ENCODE measurements at regions not wholly inside any gene's neighbourhood (a gene's known extent, or its start where the extent isn't known, plus 50 kb on each side); places are given as distances from the start of the nearest gene placed in this dataset.
"Not testable (repeated sequence)": the region's sequence is repeated elsewhere in the genome, so short reads cannot be mapped to it uniquely, and the experiment has no call there.

DNA sequence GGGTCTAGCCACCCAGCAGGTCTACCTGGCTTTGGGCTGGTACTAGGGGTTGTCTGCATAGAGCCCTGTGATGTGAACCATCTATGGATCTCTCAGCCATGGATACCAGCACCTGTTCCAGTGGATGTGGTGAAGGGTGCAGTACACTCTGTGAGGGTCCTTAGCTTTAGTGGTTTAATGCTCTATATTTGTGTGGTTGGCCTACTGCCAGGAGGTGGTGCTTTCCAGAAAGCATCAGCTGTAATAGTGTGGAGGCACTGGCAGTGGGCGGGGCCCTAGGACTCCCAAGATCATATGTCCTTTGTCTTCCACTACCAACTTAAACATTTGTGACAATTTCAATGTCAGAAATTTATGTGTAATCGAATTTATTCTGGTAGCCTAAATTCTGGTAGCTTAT lies 1065.1 kb downstream of the RPIA start:
- not testable (repeated sequence) for DNase-seq

DNA sequence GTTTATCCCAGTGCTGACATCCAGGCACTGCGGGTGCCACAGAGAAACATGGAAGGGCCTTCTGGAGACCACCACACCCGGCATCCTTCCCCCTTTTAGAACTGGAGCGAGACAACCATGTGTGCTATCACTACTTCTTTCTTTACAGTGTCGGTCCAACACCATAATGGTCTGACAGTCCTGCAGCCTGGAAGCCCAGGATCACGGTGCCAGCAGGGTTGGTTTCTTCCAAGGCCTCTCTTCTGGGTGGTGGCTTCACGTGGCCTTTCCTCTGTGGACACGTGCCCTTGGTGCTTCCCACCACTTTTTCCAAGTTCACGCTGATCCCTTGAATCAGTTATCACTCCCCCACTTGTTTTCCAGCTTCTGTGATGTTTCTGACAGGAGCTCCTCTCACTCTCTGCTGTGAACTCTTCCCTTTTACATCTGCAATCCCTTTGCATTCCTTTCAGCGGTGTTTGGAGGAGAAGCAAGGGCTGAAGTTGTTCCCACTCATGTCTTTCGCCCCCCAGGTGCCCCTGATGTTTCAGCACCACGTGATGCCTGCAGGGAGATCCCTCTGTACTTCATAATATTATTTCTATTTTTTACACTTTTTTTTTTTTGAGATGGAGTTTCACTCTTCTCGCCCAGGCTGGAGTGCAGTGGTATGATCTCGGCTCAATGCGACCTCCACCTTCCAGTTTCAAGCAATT lies 1067.0 kb downstream of the RPIA start:
- DNase-seq = not testable (repeated sequence)

DNA sequence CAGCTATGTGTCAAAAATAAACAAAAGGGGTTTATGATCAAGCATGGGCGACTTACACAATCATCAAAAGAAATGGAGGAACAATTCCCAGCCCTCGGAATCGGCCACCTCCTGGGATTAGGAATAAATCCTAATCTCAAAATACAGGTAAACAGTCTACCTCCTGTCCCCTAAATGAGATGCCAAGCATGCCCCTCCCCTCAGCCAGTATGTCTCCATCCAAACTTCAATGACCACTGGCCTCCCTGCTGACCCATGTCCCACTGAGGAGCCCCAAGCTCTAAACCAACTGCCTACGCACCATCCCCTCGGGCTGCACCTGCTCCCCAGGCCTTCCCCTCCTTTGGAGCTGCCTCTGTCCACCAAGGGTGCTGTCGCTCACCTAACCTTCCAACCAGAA lies 1069.3 kb downstream of the RPIA start:
- DNase-seq = not testable (repeated sequence)

DNA sequence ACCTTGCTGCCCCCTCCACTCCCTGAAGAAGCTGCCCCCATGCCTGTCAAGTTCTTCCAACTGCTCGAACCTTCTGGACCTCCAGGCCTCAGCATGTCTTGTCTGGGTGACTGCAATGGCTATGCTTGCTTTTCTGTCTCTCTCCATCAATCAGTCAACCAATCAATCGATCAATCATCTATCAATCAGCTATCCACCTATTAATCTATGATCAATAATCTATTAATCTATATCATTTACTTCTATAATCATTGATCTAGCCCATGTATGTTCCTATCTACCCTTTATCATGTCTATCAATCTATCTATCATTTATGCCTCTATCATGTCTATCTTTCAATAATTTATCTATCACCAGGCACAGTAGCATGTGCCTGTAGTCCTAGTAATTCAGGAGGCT lies 1069.7 kb downstream of the RPIA start:
- not testable (repeated sequence) for DNase-seq

DNA sequence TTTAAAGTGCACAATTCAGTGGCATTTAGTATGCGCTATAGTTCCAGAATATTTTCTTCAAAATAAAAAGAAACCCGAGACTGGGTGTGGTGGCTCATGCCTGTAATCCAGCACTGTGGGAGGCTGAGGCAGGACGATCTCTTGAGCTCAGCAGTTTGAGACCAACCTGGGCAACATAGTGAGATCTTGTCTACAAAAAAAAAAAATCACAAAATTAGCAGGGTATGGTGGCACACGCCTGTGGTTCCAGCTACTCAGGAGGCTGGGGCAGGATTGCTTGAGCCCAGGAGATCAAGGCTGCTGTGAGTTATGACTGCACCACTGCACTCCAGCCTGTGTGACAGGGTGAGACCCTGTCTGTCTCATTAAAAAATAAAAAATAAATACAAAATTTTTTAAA lies 1070.4 kb downstream of the RPIA start:
- not testable (repeated sequence) for DNase-seq

DNA sequence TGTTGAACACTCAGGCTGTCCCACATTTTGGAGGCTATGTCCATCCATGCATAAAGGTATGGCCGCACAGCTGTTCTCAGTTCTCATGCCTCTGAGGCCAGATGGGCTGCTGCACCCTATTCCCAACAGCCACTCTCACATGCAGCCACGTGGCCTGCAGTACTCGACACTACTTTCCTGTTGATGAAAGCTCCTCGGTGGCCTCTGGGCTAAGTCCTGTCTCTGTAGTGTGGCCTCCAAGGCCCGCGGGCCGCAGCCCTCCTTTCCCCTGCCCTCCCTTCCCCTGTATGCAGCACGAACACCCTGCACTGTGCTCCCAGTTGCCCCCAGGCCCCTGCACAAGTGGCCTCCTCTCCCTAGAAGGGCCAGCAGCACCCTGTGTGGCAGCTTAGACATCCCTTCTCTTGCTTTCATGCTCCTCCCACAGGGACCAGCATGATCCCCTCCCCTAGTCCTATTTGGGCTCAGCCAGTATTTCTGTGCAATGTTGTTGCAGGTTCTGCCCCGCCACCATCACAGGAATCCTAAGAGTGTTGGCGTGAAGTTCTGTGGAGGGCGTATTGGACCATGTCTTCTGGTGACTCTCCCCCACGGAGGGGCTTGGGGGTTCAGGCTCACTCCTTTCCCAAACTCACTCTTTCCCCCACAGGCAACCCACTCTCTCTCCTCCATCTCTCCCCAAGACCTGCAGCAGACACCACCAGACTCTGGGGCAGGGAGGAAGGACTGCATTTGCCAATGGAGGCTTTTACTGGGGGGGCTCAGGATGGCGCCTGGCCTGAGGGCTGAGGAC lies 1071.2 kb downstream of the RPIA start:
- not testable (repeated sequence) for DNase-seq

DNA sequence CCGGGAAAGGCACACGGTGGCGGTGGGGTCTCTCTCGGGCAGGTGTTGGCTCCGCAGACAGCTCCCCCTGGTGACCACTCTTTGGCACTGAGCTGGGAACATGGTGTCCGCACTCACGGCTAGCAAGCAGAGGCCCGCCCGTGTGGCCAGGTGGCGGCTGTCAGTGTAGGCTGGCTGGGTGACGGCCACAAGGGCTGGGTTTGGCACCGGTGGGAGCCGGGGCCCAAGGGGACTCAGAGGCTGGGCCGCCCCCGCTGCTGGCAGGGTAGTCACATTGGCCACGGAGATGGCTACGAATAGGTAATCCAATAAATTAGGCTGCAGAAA lies 1071.7 kb downstream of the RPIA start:
- no peak for DNase-seq

DNA sequence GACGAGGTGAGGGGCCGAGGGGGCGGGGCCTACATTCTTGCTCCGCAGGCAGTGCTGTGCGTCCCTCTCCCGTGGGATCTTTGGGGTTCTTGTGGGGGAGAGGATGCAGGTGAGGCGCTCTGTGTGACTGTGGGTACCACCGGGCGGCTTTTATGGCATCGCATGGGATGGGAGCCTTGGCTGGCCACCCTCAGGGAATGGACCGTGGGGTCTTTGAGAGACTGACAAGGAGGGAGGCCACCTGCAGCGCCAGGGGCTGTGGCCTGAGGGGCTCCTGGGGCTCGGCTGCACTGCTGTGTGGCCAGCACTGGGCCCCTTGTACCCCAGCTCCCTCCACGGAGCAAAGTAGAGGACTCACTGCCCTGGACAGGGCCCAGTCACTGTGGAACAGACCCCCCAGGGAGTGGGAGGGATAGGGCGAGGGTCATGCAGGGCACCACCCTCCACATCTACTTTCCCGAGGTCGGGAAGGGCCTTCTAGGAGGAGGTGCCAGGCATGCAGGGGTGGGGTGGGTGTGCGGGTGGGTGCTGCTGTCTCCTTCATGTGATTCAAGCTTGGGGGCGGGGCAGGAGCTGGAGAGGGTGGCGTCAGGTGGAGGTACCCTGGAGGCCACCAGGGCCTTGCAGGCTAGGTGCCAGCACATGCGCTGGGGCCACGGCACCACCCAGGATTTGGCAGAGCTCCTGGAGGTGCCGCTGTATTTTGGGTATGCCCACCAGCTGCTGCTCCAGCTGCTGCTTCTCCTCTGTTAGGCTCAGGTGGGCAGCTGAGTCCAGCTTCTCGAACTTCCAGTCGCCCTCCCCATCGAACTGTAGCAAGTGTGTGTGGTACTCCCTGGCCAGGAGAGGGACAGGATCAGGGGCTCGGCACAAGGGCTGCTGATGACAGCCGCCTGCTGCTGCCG lies 1072.4 kb downstream of the RPIA start:
- DNase-seq = no peak

DNA sequence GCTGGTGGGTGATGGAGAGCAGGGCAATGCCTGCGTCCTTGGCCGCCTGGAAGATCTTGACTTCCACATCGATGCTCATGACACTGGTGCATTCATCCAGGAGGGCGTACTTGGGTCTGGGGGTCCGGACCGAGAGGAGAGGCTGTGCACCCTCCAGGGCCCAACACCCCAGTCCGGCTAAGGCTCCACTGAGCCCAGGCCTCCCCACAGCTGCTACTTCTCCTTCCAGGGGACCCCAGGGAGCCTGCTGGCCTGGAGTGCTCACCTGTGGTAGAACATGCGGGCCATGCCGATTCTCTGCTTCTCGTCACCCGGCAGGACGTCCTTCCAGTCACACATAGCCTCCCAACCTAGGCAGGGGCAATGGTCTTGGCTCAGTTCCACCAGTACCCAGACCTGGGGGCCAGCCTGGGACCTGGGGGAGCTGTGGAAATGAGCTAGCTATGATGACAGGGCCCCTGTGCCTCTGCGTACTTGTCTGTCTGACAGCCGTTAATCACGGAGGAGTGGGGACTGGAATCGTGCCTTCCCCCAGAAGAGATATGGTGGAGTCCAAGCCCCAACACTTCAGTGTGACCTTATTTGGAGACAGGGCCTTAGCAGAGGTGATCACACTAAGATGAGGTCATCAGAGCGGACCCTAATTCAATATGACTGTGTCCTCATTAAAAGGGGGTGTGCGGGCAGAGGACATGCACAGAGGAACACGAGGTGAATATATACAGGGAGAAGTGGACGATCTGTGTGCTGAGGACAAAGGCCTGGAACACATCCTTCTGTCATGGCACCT lies 1073.3 kb downstream of the RPIA start:
- not testable (repeated sequence) for DNase-seq

DNA sequence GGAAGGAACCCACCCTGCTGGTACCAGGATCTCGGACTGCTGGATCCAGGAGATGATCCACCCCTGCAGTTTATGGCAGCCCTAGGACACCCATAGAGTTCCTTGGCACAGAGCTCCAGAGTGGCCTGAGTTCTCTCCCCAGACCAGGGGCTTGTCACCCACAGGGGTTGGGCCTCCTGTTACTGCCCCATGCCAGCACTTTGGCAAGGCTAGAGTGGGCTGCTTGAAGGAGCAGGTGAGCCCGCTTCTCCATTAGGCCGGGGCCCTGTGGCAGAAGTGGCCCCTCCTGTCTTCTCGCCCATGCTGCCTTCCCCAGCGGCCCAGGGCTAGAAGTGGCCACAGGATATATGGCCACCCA lies 1073.9 kb downstream of the RPIA start:
- DNase-seq = not testable (repeated sequence)

DNA sequence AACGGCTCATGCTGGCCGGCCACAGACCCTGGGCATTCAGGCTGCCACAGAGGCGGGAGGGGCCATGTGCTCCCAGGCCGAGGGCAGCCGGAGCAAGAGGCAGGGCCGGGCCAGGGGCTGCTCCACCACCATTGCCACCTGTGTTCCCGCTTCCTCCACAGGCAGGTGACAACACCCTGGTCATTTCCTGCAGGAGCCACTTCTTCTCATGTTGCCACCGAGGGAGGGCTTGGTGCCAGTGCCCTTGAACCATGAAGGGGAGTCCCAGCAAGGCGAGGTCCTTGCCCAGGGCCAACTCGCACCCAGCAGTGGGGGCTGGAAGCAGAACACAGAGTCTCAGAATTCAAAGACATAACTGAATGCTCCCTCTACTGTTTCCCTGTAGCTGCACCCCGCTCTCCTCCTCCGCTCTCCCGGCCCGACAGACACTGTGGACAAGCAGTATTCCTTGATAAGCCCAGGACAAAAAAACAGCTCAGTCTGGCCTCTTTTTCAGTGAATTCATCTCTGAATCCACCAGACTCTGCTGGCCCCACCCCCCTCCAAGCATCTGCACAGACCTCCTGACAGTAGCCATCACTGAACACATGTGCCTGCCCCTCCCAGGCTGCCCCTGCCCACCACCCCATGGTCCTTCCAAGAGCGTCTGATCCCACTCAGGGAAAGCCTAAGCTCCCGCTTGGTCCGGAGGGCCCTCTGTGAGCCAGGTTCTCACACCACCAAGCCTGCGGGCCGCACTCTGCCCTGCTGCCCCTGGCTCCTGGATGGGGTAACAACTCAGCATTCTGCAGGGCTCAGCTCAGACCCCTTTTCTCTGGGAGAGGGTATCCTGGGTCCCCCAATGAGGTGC lies 1074.9 kb downstream of the RPIA start:
- not testable (repeated sequence) for DNase-seq

DNA sequence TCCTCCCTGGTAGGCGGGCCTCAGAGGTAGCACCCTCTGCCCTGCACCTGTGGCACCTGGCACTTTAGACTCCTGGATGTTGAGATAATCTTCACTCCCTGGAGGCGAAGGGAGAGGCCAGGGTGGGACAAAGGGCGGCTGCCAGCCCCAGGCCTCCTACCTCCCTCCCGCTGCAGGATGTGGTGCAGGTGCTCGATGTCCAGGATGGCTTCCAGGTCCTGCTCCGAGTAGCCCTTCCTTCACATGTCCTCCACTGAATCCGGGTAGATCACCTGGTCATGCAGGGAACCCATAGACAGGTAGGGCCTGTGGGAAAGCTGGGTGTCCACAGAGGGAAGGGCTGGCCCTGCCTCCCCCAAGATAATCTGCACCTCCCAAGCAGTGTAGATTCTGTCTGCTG lies 1075.6 kb downstream of the RPIA start:
- DNase-seq = not testable (repeated sequence)

DNA sequence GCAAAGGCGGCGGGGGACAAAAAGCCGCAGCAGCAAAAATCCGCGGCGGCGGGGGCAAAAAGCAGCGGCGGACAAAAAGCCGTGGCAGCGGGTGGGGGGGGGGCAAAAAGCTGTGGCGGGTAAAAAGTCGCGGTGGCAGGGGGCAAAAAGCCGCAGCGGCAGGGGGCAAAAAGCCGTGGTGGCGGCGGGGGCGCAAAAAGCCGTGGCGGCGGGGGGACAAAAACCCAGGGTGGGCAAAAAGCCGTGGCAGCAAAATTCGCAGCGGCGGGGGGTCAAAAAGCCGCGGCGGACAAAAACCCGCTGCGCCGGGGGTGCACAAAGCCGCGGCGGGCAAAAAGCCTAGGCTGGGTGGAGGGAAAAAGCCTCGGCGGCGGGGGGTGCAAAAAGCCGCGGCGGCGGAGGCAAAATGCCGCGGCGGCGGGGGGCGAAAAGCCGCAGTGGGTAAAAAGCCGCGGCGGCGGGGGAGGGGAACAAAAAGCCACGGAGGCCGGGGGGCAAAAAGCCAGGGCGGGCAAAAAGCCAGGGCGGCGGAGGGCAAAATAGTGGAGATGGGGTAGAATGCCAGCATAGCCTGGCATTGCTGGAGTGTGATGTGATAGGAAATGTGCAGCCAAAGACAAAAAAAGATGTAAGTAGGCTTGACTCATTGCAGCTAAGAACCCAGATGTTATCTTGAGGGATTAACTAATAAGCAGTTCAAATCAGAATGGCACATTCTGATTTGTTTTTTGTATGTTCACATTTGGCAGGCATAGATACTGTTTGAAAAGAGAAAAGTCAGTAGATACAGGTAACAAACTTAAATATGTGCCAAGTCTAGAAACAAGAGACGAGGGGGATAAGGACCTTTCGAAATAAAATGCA lies 1076.3 kb downstream of the RPIA start:
- DNase-seq = no peak

DNA sequence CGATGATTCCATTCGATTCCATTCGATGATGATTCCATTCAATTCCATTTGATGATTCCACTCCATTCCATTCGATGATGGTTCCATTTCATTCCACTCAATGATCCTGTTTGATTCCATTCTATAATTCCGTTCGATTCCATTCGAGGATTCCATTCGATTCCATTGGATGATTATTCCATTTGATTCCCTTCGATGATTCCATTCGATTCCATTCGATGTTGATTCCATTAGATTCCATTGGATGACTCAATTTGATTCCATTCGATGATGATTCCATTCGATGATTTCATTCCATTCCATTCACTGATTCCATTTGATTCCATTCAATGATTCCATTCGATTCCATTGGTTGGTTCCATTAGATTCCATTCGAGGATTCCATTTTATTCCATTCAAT lies 1084.4 kb downstream of the RPIA start:
- DNase-seq = no peak

DNA sequence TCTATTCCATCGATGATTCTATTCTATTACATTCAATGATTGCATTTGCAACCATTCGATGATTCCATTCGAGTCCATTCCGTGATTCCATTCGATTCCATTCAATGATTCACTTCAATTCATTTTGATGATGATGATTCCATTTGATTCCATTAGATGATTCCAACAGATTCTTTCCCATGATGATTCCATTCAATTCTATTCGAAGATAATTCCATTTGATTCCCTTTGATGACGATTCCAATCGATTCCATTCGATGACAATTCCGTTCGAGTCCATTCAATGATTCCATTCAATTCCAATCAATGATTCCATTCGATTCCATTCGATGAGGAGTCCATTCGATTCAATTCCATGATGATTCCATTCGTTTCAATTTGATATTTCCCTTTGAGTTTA lies 1088.8 kb downstream of the RPIA start:
- DNase-seq = no peak

DNA sequence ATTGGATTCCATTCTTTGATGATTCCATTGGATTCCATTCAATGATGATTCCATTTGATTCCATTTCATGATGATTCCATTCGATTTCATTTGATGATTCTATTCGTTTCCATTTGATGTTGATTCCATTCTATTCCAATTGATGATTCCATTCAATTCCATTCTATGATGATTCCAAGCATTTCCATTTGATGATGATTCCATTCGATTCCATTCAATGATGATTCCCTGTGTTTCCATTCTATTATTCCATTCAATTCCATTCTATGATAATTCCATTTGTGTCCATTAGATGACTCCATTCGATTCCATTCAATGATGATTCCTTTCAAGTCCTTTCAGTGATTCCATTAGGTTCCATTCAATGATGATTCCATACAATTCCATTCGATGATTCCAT lies 1090.5 kb downstream of the RPIA start:
- no peak for DNase-seq

DNA sequence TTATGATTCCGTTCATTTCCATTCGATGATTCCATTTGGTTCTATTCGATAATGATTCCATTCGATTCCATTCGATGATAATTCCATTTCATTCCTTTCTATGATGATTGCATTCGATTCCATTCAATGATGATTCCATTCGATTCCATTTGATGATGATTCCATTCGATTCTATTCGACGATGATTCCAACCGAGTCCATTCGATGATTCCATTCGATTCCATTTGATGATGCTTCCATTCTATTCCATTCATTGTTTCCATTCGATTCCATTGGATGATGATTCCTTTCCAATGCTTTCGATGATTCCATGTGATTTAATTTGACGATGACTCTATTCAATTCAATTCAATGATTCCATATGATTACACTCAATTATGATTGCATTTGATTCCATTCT lies 1093.5 kb downstream of the RPIA start:
- DNase-seq = no peak

DNA sequence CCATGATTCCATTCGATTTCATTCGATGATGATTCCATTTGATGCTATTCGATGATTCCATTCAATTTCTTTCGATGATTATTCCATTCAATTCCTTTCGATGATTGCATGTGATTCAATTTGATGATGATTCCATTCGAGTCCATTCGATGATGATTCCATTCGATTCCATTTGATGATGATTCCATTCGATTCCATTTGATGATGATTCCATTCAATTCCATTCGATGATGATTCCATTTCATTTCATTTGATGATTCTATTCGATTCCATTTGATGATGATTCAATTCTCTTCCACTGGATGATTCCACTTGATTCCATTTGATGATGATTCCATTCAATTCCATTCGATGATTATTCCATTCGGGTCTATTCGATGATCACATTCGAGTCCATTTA lies 1094.1 kb downstream of the RPIA start:
- not testable (repeated sequence) for DNase-seq

DNA sequence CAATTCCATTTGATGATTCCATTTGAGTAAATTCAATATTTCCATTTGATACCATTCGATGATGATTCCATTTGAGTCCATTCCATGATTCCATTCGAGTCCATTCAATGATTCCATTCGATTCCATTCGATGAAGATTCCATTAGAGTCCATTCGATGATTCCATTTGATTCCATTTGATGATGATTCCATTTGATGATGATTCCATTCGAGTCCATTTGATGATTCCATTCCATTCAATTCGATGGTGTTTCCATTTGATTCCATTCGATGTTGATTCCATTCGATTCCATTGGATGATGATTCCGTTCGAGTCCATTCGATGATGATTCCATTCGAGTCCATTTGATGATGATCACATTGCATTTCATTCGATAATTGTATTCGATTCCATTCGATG lies 1095.2 kb downstream of the RPIA start:
- DNase-seq = not testable (repeated sequence)

DNA sequence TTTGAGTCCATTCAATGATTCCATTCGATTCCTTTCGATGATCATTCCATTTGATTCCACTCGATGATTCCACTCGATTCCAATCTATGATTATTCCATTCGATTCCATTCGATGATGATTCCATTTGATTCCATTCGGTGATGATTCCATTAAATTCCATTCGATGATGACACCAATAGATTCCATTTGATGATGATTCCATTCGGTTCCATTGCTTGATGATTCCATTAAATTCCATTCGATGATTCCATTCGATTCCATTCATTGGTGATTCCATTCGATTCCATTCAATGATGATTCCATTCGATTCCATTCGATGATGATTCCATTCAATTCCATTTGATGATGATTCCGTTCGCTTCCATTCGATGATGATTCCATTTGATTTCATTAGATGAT lies 1104.1 kb downstream of the RPIA start:
- not testable (repeated sequence) for DNase-seq
